ENCODE measurements at regions not wholly inside any gene's neighbourhood (a gene's known extent, or its start where the extent isn't known, plus 50 kb on each side); places are given as distances from the start of the nearest gene placed in this dataset.

DNA sequence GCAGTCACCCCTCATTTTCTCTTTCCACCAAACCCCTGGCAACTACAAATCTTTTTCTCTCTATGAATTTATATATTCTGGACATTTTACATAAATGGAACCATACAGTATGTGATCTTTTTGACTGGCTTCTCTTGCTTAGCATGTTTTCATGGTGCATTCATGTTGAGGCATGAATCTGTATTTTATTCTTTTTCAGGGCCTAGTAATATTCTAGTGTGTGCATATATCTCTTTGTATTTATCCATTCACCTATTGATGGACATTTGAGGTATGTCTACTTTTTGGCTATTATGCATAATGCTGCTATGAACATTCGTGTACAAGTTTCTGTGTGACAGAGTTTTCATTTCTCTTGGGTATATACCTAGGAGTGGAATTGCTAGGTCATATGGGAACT is 78.2 kb downstream of the HACD1 start:
- no peak for TF ChIP-seq EZH2 (IDR thresholded peaks at IDR 0.05; ENCODE audit: low read depth)
- TF ChIP-seq, protein P1, sequence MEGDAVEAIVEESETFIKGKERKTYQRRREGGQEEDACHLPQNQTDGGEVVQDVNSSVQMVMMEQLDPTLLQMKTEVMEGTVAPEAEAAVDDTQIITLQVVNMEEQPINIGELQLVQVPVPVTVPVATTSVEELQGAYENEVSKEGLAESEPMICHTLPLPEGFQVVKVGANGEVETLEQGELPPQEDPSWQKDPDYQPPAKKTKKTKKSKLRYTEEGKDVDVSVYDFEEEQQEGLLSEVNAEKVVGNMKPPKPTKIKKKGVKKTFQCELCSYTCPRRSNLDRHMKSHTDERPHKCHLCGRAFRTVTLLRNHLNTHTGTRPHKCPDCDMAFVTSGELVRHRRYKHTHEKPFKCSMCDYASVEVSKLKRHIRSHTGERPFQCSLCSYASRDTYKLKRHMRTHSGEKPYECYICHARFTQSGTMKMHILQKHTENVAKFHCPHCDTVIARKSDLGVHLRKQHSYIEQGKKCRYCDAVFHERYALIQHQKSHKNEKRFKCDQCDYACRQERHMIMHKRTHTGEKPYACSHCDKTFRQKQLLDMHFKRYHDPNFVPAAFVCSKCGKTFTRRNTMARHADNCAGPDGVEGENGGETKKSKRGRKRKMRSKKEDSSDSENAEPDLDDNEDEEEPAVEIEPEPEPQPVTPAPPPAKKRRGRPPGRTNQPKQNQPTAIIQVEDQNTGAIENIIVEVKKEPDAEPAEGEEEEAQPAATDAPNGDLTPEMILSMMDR (conservative IDR thresholded peaks at IDR 0.05) = no peak

DNA sequence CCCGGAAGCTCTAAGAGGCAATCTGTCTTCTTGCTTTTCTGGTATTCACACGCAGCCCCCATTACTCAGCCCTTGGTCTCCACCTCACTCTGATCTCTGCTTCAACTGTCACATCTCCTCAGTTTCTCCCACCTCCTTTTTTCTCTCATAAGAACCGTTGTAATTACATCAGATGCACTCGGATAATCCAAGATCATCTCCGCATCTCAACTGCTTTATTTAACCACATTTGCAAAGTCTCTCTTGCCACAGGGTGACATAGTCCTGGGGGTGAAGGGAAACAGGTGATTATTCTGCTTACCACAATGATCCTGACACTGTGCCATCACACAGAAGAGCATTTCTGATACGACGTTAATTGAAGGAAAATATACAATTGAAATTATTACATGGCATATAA is 79.9 kb downstream of the HACD1 start:
- H3K9me2 ChIP-seq (ENCODE audit: insufficient read depth) = no peaks in the 10 kb centered on the region
- H3K79me2 ChIP-seq (ENCODE audit: low read depth) = no peaks in the 10 kb centered on the region
- POLR2A ChIA-PET (ENCODE audit: unreplicated experiment) = no interaction called here
- H3K4me2 ChIP-seq = no peak overlapping the region
- H3K4me3 ChIP-seq = no peak overlapping the region
- no peak overlapping the region for H2AFZ ChIP-seq
- no peaks in the 10 kb centered on the region for H3K4me1 ChIP-seq (replicated peaks; ENCODE audit: insufficient read depth)
- no peaks in the 10 kb centered on the region for H3K27me3 ChIP-seq (ENCODE audit: insufficient read depth, low read depth)
- no peak for DNase-seq
- TF ChIP-seq, protein P1 (conservative IDR thresholded peaks at IDR 0.05) = no peak
- TF ChIP-seq EZH2 (IDR thresholded peaks at IDR 0.05; ENCODE audit: low read depth) = no peak
- intact Hi-C loops (cut with micrococcal nuclease; ENCODE audit: unreplicated experiment) = no loop called here
- no TSS peak for BruUV-seq (replicated peaks)
- no peaks in the 10 kb centered on the region for H3K9me3 ChIP-seq (ENCODE audit: insufficient read depth, low read depth)
- no peak overlapping the region for H3K27ac ChIP-seq
- no peaks in the 10 kb centered on the region for H4K20me1 ChIP-seq (ENCODE audit: insufficient read depth)
- CTCF ChIA-PET = no interaction called here
- no peaks in the 10 kb centered on the region for H3F3A ChIP-seq (ENCODE audit: insufficient read depth, low read depth)
- no peaks in the 10 kb centered on the region for H3K36me3 ChIP-seq (ENCODE audit: low read depth)

More for the DNA sequence above, 78.2 kb downstream of the HACD1 start:
- no peak overlapping the region for H3K27ac ChIP-seq
- no peaks in the 10 kb centered on the region for H3F3A ChIP-seq (ENCODE audit: insufficient read depth, low read depth)
- no peak overlapping the region for H3K4me3 ChIP-seq
- H3K4me2 ChIP-seq = no peak overlapping the region
- H2AFZ ChIP-seq = no peak overlapping the region
- H3K36me3 ChIP-seq (ENCODE audit: low read depth) = no peaks in the 10 kb centered on the region
- CTCF ChIA-PET = no interaction called here
- no peaks in the 10 kb centered on the region for H3K9me3 ChIP-seq (ENCODE audit: insufficient read depth, low read depth)
- POLR2A ChIA-PET (ENCODE audit: unreplicated experiment) = no interaction called here
- no peaks in the 10 kb centered on the region for H3K9me2 ChIP-seq (ENCODE audit: insufficient read depth)
- H4K20me1 ChIP-seq (ENCODE audit: insufficient read depth) = no peaks in the 10 kb centered on the region
- BruUV-seq (replicated peaks) = no TSS peak
- no peaks in the 10 kb centered on the region for H3K27me3 ChIP-seq (ENCODE audit: insufficient read depth, low read depth)
- H3K79me2 ChIP-seq (ENCODE audit: low read depth) = no peaks in the 10 kb centered on the region
- DNase-seq = no peak
- intact Hi-C loops (cut with micrococcal nuclease; ENCODE audit: unreplicated experiment) = no loop called here
- H3K4me1 ChIP-seq (replicated peaks; ENCODE audit: insufficient read depth) = no peaks in the 10 kb centered on the region

DNA sequence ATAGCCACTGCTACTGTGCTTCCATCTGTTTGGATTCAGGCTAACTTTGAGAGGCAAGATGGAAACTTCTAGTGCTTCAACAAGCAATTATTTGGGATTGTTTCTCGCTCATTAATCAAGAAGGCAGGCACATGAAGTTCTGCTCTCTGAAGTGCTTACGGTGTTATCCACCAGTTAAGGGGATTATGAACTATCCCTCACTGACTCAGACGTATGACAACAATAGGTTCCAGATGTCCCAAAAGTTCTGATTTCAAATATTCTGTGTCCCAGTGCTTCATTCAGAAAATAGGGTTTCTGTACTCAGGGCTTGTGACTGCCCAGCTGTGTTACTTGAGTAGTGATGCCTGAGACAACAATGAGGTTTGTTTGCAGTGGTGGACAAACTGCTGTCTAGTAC is 81.0 kb downstream of the HACD1 start:
- Histone ChIP-seq H3K9me2 (ENCODE audit: insufficient read depth) (no peaks in the 10 kb centered on the region), H3K27me3 (ENCODE audit: insufficient read depth, low read depth) (no peaks in the 10 kb centered on the region), H3K9me3 (ENCODE audit: insufficient read depth, low read depth) (no peaks in the 10 kb centered on the region), H3K27ac (no peak overlapping the region), H2AFZ (no peak overlapping the region), H4K20me1 (ENCODE audit: insufficient read depth) (no peaks in the 10 kb centered on the region), H3K36me3 (ENCODE audit: low read depth) (no peaks in the 10 kb centered on the region), H3K4me3 (no peak overlapping the region), H3K4me1 (replicated peaks; ENCODE audit: insufficient read depth) (no peaks in the 10 kb centered on the region), H3F3A (ENCODE audit: insufficient read depth, low read depth) (no peaks in the 10 kb centered on the region), H3K4me2 (no peak overlapping the region), H3K79me2 (ENCODE audit: low read depth) (no peaks in the 10 kb centered on the region)
- BruUV-seq (replicated peaks) = no TSS peak
- ChIA-PET POLR2A (ENCODE audit: unreplicated experiment) (no interaction called here), CTCF (no interaction called here)
- intact Hi-C loops (cut with micrococcal nuclease; ENCODE audit: unreplicated experiment) = no loop called here
- no peak for DNase-seq
- TF ChIP-seq EZH2 (IDR thresholded peaks at IDR 0.05; ENCODE audit: low read depth) = no peak
- TF ChIP-seq, protein P1 (conservative IDR thresholded peaks at IDR 0.05) = no peak

All from PC-9 (cell line).